H1 (cell line): ENCODE measurements at regions not wholly inside any gene's neighbourhood (a gene's known extent, or its start where the extent isn't known, plus 50 kb on each side); places are given as distances from the start of the nearest gene placed in this dataset.

ENCODE experiments used
- CTCF ChIA-PET: fragments of 300-600 bp; sonication (Branson Sonifier 250); formaldehyde crosslinking; loops from one replicate; lab custom pipeline; 2021; ENCODE audit not compliant: partially characterized antibody; lab: Charles Lee
- POLR2A ChIA-PET: fragments of 300-600 bp; sonication (Branson Sonifier 250); formaldehyde crosslinking; loops from one replicate; lab custom pipeline; 2021; ENCODE audit warnings: inconsistent platforms; ENCODE audit not compliant: partially characterized antibody; lab: Charles Lee
- DNase-seq, 2 experiments: peaks; one replicate each; pipeline versions ENCODE4 v3.0.0 to v3.0.0-alpha.2; 2010 to 2022; ENCODE audit warnings: low spot score in 2 of 2, low read depth in 1 of 2, mixed read lengths in 1 of 2
- FAIRE-seq: peaks from 2 replicates; lab custom pipeline; 2011; peaks lifted over from hg19 to GRCh38; lab: Jason Lieb, UNC
- H2AFZ ChIP-seq: 2 replicates; pipeline ENCODE4 v1.8.1; 2012; ENCODE audit warnings: low read length, inconsistent platforms
- H2AK5ac ChIP-seq: 2 replicates; pipeline ENCODE4 v1.6.1; 2013; ENCODE audit warnings: low read depth, low read length
- H2BK120ac ChIP-seq: replicated peaks from 2 replicates; pipeline ENCODE3; 2013; ENCODE audit warnings: low read depth, low read length, inconsistent platforms
- H2BK12ac ChIP-seq: 2 replicates; pipeline ENCODE4 v1.6.1; 2013; ENCODE audit warnings: low read depth, low read length
- H2BK15ac ChIP-seq: 2 replicates; pipeline ENCODE4 v1.6.1; 2013; ENCODE audit warnings: low read length
- H2BK20ac ChIP-seq: 2 replicates; pipeline ENCODE4 v1.6.1; 2013; ENCODE audit warnings: low read length
- H2BK5ac ChIP-seq: 2 replicates; pipeline ENCODE4 v1.6.1; 2013; ENCODE audit warnings: low read depth, low read length
- H3K14ac ChIP-seq: 2 replicates; pipeline ENCODE4 v1.6.1; 2013; ENCODE audit warnings: inconsistent platforms; ENCODE audit not compliant: insufficient read length
- H3K18ac ChIP-seq: 2 replicates; pipeline ENCODE4 v1.6.1; 2013; ENCODE audit warnings: low read length; ENCODE audit errors: extremely low read depth
- H3K23ac ChIP-seq: 2 replicates; pipeline ENCODE4 v1.6.1; 2013; ENCODE audit warnings: inconsistent platforms; ENCODE audit not compliant: insufficient read length
- H3K23me2 ChIP-seq: 2 replicates; pipeline ENCODE4 v1.6.1; 2013; ENCODE audit warnings: low read depth, low read length
- H3K27ac ChIP-seq: 2 replicates; pipeline ENCODE4 v1.6.1; 2011; ENCODE audit warnings: low read depth, low read length, inconsistent platforms
- H3K27me3 ChIP-seq, 4 experiments: replicated peaks in 1 of 4; 1 replicate in 1 of 4; 2 replicates in 3 of 4; pipeline versions ENCODE4 v1.6.1 to v1.8.1; 2011 to 2013; ENCODE audit warnings: low read length in 3 of 4, mild to moderate bottlenecking in 3 of 4, inconsistent platforms in 2 of 4, mixed read lengths in 2 of 4, moderate library complexity in 1 of 4; ENCODE audit not compliant: control insufficient read depth in 3 of 4, insufficient read depth in 3 of 4; ENCODE audit errors: extremely low read depth in 1 of 4
- H3K36me3 ChIP-seq, 4 experiments: 2 replicates each; pipeline versions ENCODE4 v1.6.1 to v1.8.1; 2011 to 2013; ENCODE audit warnings: mild to moderate bottlenecking in 4 of 4, low read length in 3 of 4, moderate library complexity in 2 of 4, control low read depth in 1 of 4, inconsistent platforms in 1 of 4; ENCODE audit not compliant: insufficient read depth in 4 of 4, control insufficient read depth in 2 of 4
- H3K4ac ChIP-seq: replicated peaks from 2 replicates; pipeline ENCODE3; 2013; ENCODE audit warnings: low read length, low read depth, mixed read lengths, inconsistent platforms; ENCODE audit not compliant: insufficient read length
- H3K4me1 ChIP-seq, 4 experiments: replicated peaks in 1 of 4; 1 replicate in 1 of 4; 2 replicates in 3 of 4; pipeline versions ENCODE4 v1.6.1 to v1.8.1; 2011 to 2013; ENCODE audit warnings: low read length in 3 of 4, inconsistent platforms in 2 of 4, mixed read lengths in 1 of 4; ENCODE audit not compliant: insufficient read depth in 4 of 4, control insufficient read depth in 3 of 4
- H3K4me2 ChIP-seq, 2 experiments: 2 replicates each; pipeline versions ENCODE4 v1.6.1 to v1.8.1; 2011 to 2013; ENCODE audit warnings: low read depth in 2 of 2, low read length in 2 of 2, control low read depth in 1 of 2, inconsistent platforms in 1 of 2, mild to moderate bottlenecking in 1 of 2; ENCODE audit not compliant: insufficient read depth in 1 of 2
- H3K4me3 ChIP-seq, 4 experiments: fragments of 200-600, 300-600 bp in 1 of 4; sonication (generic), shearing (Covaris generic), sonication (Bioruptor Twin) in 1 of 4; 2 replicates each; pipeline versions ENCODE4 v1.5.1 to v1.8.1; 2011 to 2016; ENCODE audit warnings: low read length in 4 of 4, low read depth in 3 of 4, control low read depth in 2 of 4, inconsistent platforms in 2 of 4, mild to moderate bottlenecking in 2 of 4, mixed read lengths in 1 of 4, moderate library complexity in 1 of 4; ENCODE audit not compliant: insufficient read depth in 2 of 4; ENCODE audit errors: extremely low read depth in 1 of 4
- H3K56ac ChIP-seq: replicated peaks from 2 replicates; pipeline ENCODE3; 2013; ENCODE audit warnings: low read depth, mild to moderate bottlenecking, mixed read lengths, low read length, inconsistent platforms; ENCODE audit not compliant: insufficient read length
- H3K79me1 ChIP-seq: 2 replicates; pipeline ENCODE4 v1.6.1; 2013; ENCODE audit warnings: low read depth, low read length, control low read depth
- H3K79me2 ChIP-seq, 2 experiments: 2 replicates each; pipeline versions ENCODE4 v1.6.1 to v1.8.1; 2012 to 2013; ENCODE audit warnings: low read length in 2 of 2, mild to moderate bottlenecking in 2 of 2, inconsistent platforms in 1 of 2; ENCODE audit not compliant: insufficient read depth in 2 of 2, control insufficient read depth in 1 of 2
- H3K9ac ChIP-seq, 4 experiments: replicated peaks in 1 of 4; 1 replicate in 1 of 4; 2 replicates in 3 of 4; pipeline versions ENCODE4 v1.6.1 to v1.8.1; 2011 to 2013; ENCODE audit warnings: low read depth in 3 of 4, low read length in 3 of 4, control low read depth in 2 of 4, mild to moderate bottlenecking in 2 of 4, moderate library complexity in 2 of 4, inconsistent platforms in 1 of 4; ENCODE audit errors: extremely low read depth in 1 of 4
- H3K9me3 ChIP-seq, 2 experiments: 2 replicates each; pipeline versions ENCODE4 v1.6.1 to v1.8.1; 2012 to 2013; ENCODE audit warnings: mild to moderate bottlenecking in 2 of 2, moderate library complexity in 2 of 2, control low read depth in 1 of 2, inconsistent platforms in 1 of 2, low read depth in 1 of 2, low read length in 1 of 2, mixed read lengths in 1 of 2; ENCODE audit not compliant: insufficient read depth in 2 of 2
- H4K20me1 ChIP-seq, 2 experiments: replicated peaks in 1 of 2; 2 replicates each; pipeline versions ENCODE3 to v1.8.1; 2011 to 2013; ENCODE audit warnings: inconsistent platforms in 2 of 2, low read length in 2 of 2, mild to moderate bottlenecking in 1 of 2; ENCODE audit not compliant: insufficient read depth in 2 of 2, control insufficient read depth in 1 of 2
- H4K5ac ChIP-seq: 2 replicates; pipeline ENCODE4 v1.6.1; 2013; ENCODE audit warnings: low read length, low read depth, mixed read lengths, inconsistent platforms; ENCODE audit not compliant: insufficient read length
- H4K8ac ChIP-seq: 2 replicates; pipeline ENCODE4 v1.8.0; 2013; ENCODE audit warnings: mild to moderate bottlenecking, moderate library complexity, low read length, inconsistent platforms; ENCODE audit not compliant: insufficient read depth; ENCODE audit errors: extremely low read depth
- H4K91ac ChIP-seq: replicated peaks from 2 replicates; pipeline ENCODE3; 2013; ENCODE audit warnings: low read length, mixed read lengths, inconsistent platforms; ENCODE audit not compliant: insufficient read length
- TAF7 ChIP-seq: optimal IDR thresholded peaks from 2 replicates; pipeline ENCODE3; 2011; ENCODE audit warnings: low read depth, mild to moderate bottlenecking, inconsistent platforms, low read length, moderate library complexity, borderline replicate concordance
- WGBS, 2 experiments: shearing (Covaris generic) in 1 of 2; methylation state at CpG; one replicate each; pipeline versions ENCODE4 v1.1.6 to v1.1.7; 2013 to 2015; ENCODE audit warnings: low lambda C conversion rate in 2 of 2, mixed read lengths in 2 of 2, inconsistent platforms in 1 of 2, low coverage in 1 of 2, missing lambda C conversion rate in 1 of 2; ENCODE audit not compliant: insufficient replicate concordance in 2 of 2, insufficient coverage in 1 of 2, insufficient read length in 1 of 2; ENCODE audit errors: extremely low coverage in 1 of 2, missing lambda C conversion rate in 1 of 2; 5-methylcytosine and 5-hydroxymethylcytosine counted together

DNA sequence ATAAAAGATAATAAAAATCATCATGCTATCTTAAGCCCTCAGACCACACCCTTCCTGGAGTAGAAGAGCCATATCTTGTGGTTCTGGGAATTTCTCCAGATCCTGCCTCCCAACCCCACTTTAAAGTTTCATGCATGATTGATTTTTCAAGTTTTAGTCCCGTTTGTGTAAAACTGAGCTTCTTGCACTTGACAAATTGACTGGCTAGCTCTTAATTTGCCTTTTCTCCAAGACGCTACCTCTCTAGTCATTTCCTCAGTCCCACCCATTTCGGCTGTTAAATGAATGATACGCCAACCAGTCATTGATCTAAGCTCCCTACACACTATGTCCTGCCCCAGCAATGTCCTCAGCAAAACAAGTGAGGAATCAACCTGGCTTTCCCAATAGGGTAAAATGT is 71.8 kb upstream of the TEAD1 start:
- 94% methylated on average over 4 of the region's 4 CpGs; no CpG with 5 or more reads in 1 of the 2 experiments for WGBS, 2 experiments
- no peak for FAIRE-seq
- Histone ChIP-seq H4K91ac (no peak overlapping the region), H3K9me3 (no peaks in the 10 kb centered on the region), H3K79me2 (no peaks in the 10 kb centered on the region), H4K20me1 (no peaks in the 10 kb centered on the region), H3K4me3 (no peak overlapping the region), H3K36me3 (no peaks in the 10 kb centered on the region), H3K9ac (no peak overlapping the region), H3K18ac (no peak overlapping the region), H3K79me1 (no peaks in the 10 kb centered on the region), H3K23me2 (no peaks in the 10 kb centered on the region), H2AK5ac (no peak overlapping the region), H3K27me3 (no peaks in the 10 kb centered on the region), H3K4ac (no peak overlapping the region), H3K4me2 (no peak overlapping the region), H2AFZ (no peak overlapping the region), H2BK120ac (no peak overlapping the region), H3K27ac (no peak overlapping the region), H2BK12ac (no peak overlapping the region), H4K5ac (no peak overlapping the region), H3K23ac (no peak overlapping the region), H3K56ac (no peak overlapping the region), H3K4me1 (peaks cover 0 to 4% (median 0%) of the 10 kb centered on the region in 4 experiments; a peak in 1 of 7 replicates), H2BK5ac (no peak overlapping the region), H3K14ac (no peak overlapping the region), H2BK20ac (no peak overlapping the region), H4K8ac (no peak overlapping the region), H2BK15ac (no peak overlapping the region)
- no peak for DNase-seq
- ChIA-PET POLR2A (no interaction called here), CTCF (interaction anchor here (0.5 to 5.4 kb wide), 4 partner anchors 84 to 515 kb away, joined by 3 to 58 read pairs (median 4); no protein-coding TSS in a partner anchor)
- TF ChIP-seq TAF7: no peak
